ENCODE measurements at regions not wholly inside any gene's neighbourhood (a gene's known extent, or its start where the extent isn't known, plus 50 kb on each side); places are given as distances from the start of the nearest gene placed in this dataset.
"Not testable (repeated sequence)": the region's sequence is repeated elsewhere in the genome, so short reads cannot be mapped to it uniquely, and the experiment has no call there.

DNA sequence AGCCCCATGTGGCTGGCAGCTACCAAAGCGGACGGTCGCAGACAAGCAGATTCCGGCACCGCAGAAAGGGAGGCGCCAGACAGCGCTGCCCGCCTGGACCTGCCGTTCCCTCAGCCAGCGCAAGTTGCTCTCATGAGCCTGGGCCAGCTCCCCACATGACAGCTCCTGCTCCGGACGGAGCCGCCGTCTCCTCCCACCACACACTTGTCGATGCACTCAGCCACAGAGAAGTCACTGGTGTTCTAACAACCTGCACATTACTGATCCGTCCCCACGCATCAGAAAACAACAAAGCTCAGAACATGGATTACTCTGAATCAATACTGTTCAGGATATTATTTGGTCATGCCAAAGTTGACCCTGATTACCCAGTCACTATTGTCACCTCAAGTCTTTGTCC, 74.4 kb upstream of the TNK2 start:
- TF ChIP-seq POLR2AphosphoS5 (IDR thresholded peaks at IDR 0.05; ENCODE audit: low read depth, low read length); POLR2A (IDR thresholded peaks at IDR 0.05; ENCODE audit: low read depth, low read length); TAF1 (IDR thresholded peaks at IDR 0.05; ENCODE audit: borderline replicate concordance, low read depth, low read length): not testable (repeated sequence)

Data from GM12892 (cell line).